NCI-H1436 (cell line): ENCODE measurements at regions not wholly inside any gene's neighbourhood (a gene's known extent, or its start where the extent isn't known, plus 50 kb on each side); places are given as distances from the start of the nearest gene placed in this dataset.

Experiments
- DNase-seq: peaks from one replicate; lab custom pipeline; 2025; lab: John Stamatoyannopoulos, UW

- no peak for DNase-seq
These were observed 286.9 kb downstream of the MEIS1 start for GRCh38 chr2:66721776-66722175.

GRCh38 chr2:66724241-66724640 lies 289.3 kb downstream of the MEIS1 start:
- no peak for DNase-seq

GRCh38 chr2:66729416-66730330 lies 294.7 kb downstream of the MEIS1 start:
- DNase-seq, result no peak

- no peak for DNase-seq
These were observed 295.5 kb downstream of the MEIS1 start for GRCh38 chr2:66730441-66730840.

GRCh38 chr2:66733364-66733999 lies 298.6 kb downstream of the MEIS1 start:
- DNase-seq, result no peak

GRCh38 chr2:66748939-66749338 lies 314.0 kb downstream of the MEIS1 start:
- DNase-seq, result no peak

GRCh38 chr2:66749566-66749965 lies 314.6 kb downstream of the MEIS1 start:
- no peak for DNase-seq

GRCh38 chr2:66753257-66753656 lies 318.3 kb downstream of the MEIS1 start:
- no peak for DNase-seq

- DNase-seq, result no peak
These were observed 318.7 kb downstream of the MEIS1 start for GRCh38 chr2:66753660-66754059.

- DNase-seq, result no peak
These were observed 321.0 kb downstream of the MEIS1 start for GRCh38 chr2:66755974-66756373.

GRCh38 chr2:66761826-66762225 lies 326.9 kb downstream of the MEIS1 start:
- no peak for DNase-seq

GRCh38 chr2:66762761-66763160 lies 327.8 kb downstream of the MEIS1 start:
- DNase-seq, result no peak

GRCh38 chr2:66766582-66766981 lies 331.7 kb downstream of the MEIS1 start:
- no peak for DNase-seq

GRCh38 chr2:66771359-66771976 lies 336.5 kb downstream of the MEIS1 start:
- DNase-seq, result no peak

GRCh38 chr2:66772618-66773017 lies 337.7 kb downstream of the MEIS1 start:
- DNase-seq, result no peak

GRCh38 chr2:66775730-66776422 lies 341.0 kb downstream of the MEIS1 start:
- no peak for DNase-seq

- DNase-seq, result peak; percentile 65
These were observed 346.9 kb downstream of the MEIS1 start for GRCh38 chr2:66781804-66782203.

GRCh38 chr2:66782780-66783361 lies 347.9 kb downstream of the MEIS1 start:
- DNase-seq, result peak; percentile 36

GRCh38 chr2:66789741-66790140 lies 354.8 kb downstream of the MEIS1 start:
- no peak for DNase-seq

GRCh38 chr2:66790651-66791181 lies 355.8 kb downstream of the MEIS1 start:
- DNase-seq, result no peak

GRCh38 chr2:66794070-66794469 lies 359.1 kb downstream of the MEIS1 start:
- DNase-seq, result no peak

GRCh38 chr2:66794551-66794950 lies 359.6 kb downstream of the MEIS1 start:
- DNase-seq, result no peak
